GM19238 (cell line): ENCODE measurements at regions not wholly inside any gene's neighbourhood (a gene's known extent, or its start where the extent isn't known, plus 50 kb on each side); places are given as distances from the start of the nearest gene placed in this dataset.

Experiments
- DNase-seq: peaks from one replicate; pipeline ENCODE4 v3.0.0; 2011; ENCODE audit warnings: low spot score; ENCODE audit not compliant: insufficient read length

- no peak for DNase-seq
Measured at GRCh38 chr2:106706283-106706682, 179.7 kb downstream of the ST6GAL2 start.

DNA sequence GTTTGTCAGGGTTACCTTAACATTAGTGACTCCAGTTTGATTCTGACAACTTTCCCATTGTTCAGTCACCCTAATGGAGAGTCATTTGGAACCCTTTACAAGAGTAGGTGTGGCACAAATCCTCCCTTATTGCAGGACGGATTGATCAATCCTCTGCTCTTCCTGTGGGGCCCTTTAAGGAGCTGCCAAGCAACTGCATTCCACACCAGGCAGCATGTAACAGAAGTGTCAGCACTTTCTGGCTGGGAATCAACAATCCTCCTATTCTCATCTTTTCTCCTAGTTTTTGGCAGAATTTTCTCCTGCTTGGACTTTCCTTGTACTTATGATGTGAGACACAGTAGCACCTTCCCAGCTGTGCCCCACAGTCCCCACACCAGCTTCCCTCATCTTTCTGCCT lies 177.8 kb downstream of the ST6GAL2 start:
- DNase-seq: no peak

DNA sequence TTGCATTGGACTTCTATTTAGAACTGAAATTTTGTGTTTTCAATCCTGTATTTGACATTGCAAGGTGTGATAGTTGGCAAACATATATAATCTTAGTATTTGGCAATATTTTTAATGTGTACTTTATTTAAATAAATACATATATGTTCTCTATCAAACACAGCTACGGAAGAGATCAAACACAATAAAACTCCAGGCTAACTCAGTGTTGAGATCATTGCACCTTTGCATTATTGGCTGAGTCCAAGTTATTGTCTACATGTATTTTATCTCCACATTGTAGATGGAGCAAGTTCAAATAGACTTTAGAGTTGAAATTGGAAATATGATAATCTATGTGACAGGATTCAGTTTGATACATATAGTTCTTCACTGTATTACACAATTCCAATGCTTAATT lies 176.7 kb downstream of the ST6GAL2 start:
- DNase-seq: no peak

DNA sequence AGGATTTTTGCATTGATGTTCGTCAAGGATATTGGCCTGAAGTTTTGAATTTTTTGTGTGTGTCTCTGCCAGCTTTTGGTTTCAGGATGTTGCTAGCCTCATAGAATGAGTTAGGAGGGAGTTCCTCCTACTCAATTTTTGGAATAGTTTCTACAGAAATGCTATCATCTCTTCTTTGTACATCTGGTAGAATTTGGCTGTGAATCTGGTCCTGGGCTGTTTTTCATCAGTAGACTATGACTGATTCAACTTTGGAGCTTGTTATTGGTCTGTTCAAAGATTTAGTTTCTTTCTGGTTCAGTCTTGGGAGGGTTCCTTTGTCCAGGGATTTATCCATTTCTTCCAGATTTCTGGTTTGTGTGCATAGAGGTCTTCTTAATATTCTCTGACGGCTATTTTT lies 166.7 kb downstream of the ST6GAL2 start:
- no peak for DNase-seq

DNA sequence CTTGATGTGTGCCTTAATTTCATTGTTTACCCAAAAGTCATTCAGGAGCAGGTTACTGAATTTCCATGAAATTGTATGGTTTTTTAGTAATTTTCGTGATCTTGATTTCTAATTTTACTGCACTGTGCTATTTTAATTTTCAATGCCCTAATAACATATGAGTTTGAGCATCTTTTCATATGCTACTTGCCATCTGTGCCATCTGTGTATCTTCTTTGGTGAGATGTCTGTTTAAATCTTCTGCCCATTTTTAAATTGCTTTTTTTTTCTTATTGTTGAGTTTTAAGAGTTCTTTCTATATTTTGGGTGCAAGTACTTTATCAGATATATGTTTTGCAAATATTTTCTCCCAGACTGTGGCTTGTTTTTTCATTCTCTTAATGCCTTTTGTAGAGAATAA lies 165.9 kb downstream of the ST6GAL2 start:
- DNase-seq: no peak

DNA sequence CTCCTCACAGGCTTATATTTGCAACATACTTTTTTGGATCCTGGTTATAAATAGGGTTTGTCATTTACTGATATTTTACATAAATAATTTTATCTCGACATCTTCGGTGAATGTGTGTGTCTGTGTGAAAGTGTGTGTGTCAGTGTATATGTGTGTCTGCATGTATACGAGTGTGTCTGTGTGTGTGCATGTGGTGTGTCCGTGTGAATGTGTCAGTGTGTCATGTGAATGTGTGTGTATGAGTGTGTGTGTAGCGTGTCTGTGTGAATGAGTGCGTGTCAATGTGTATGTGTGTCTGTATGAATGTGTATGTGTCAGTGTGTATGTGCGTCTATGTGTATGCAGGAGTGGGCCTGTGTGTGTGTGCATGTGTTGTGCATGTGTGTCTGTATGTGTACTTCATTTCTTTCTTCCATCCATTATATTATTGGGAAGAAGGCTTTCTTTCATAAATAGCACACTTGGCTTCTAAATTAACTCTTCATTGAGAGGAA lies 161.6 kb downstream of the ST6GAL2 start:
- DNase-seq: no peak

DNA sequence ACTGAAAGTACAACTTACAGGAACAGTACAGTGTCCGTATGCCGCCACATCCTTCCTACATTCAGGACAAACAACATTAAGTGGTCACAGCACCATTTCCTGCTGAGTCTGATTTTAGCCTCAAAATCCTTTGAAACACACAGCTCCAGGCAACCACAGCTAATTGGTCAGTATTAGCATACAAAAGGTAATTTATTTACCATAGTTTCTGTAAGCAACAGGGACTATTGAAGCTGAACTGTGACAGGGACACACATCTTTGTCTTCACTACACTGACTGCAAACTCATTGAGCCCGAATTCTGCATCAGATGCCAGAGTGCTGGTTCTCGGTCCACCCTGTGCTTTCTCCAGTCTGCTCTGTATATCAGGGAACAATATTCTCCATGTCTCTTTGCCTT lies 151.8 kb downstream of the ST6GAL2 start:
- DNase-seq: no peak

DNA sequence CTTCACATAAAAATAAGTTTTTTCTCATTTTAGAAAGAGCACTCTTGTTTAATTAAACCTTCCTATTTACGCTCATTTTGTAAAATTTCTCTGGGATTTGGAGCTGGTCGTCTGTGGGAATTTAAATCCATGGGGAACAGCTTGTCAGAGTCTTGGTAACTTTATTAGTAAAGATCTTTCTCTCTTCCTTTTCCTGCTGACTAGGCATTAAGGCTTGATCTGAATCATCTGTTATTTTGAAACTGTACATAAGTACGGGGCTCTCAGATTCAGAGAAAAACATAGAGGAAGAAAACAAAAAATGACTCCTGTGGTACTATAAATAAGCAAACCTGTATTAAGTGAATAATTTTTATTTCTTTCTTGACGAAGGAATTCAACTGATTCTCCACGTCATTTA lies 150.2 kb downstream of the ST6GAL2 start:
- no peak for DNase-seq

DNA sequence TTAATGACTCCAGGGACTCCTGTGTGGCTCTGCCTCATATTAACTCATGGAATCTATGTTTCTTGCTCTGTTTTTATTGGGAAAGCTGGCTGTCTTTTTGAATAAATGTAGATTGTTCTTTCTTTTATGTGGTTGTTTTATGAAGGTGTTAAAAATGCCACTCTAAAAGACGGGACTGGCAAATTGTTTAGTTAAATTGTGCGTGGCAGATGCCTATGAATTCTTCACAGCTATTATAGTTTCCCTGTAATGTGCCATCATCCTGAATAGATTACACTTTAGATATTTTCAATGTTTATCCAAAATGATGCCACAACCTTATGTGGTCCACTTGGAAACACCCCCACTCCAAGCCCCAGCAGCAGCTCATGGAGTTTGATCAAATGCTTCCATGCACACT lies 149.7 kb downstream of the ST6GAL2 start:
- DNase-seq: no peak

DNA sequence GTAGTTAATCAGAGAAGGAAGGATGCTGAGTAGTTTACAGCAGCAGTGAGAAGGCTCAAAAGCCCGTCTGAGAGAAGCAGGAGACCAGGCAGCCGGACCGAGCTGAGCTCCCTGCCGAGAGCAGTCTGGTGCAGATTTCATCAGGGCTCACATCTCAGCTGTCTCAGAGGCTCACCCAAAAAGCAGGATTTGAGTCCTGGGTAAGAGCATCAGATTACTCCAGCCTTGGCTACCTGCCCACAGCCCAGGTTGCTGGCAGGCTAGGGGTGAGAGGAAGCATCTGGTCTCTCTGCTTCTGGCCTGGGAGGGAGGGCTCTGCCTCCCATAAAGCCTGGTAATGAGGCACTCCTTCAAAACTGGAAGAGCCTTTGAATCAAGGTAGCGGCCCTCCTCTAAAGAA lies 140.5 kb downstream of the ST6GAL2 start:
- no peak for DNase-seq

DNA sequence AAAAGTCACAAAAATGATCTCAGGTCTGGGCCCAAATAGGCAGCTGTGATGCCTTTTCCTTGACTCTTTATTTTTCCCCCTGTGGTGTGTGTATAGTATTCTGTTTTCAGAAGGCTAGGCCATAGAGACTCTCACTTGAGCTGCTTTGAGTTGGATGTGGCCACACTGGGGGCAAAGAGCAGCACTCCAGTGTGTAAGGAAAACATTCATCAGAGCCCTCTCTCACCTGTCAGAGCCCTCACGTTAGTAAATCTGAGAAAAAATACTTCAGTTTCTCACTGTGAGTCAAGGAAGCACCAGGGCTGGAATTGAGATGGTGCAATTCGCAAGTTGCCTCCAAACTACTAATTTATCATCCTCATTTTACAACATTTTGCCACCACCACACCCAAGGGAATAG lies 136.1 kb downstream of the ST6GAL2 start:
- DNase-seq: no peak
